ENCODE measurements at regions not wholly inside any gene's neighbourhood (a gene's known extent, or its start where the extent isn't known, plus 50 kb on each side); places are given as distances from the start of the nearest gene placed in this dataset.

DNA sequence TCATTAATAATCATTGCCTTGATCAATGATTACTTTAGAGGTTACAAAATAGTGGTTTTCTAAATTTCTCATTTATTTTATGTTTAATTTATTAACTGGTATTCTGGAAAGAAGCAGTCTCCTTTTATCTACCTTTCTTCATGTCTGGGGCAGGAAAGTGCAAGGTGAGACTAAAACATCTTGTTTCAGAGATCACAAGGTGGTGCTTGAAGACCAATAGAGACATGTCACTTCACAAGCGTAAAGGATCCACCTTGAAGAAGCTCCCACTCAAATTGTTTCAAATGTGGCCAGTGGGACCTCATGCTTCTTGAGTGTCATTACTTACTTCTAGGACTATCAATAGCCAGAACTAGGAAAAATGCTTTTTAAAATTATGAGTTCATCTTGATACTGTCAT, 1568.7 kb downstream of the RPA4 start:
- Mint-ChIP-seq H3K27ac (ENCODE audit: unreplicated experiment) (no peak overlapping the region), H3K9me3 (ENCODE audit: unreplicated experiment) (no peaks in the 10 kb centered on the region), H3K4me1 (ENCODE audit: low read depth, unreplicated experiment) (no peaks in the 10 kb centered on the region), H3K4me3 (ENCODE audit: unreplicated experiment) (no peak overlapping the region), H3K36me3 (ENCODE audit: unreplicated experiment) (no peaks in the 10 kb centered on the region), H3K27me3 (ENCODE audit: unreplicated experiment) (no peaks in the 10 kb centered on the region)
- TF ChIP-seq, protein P1, sequence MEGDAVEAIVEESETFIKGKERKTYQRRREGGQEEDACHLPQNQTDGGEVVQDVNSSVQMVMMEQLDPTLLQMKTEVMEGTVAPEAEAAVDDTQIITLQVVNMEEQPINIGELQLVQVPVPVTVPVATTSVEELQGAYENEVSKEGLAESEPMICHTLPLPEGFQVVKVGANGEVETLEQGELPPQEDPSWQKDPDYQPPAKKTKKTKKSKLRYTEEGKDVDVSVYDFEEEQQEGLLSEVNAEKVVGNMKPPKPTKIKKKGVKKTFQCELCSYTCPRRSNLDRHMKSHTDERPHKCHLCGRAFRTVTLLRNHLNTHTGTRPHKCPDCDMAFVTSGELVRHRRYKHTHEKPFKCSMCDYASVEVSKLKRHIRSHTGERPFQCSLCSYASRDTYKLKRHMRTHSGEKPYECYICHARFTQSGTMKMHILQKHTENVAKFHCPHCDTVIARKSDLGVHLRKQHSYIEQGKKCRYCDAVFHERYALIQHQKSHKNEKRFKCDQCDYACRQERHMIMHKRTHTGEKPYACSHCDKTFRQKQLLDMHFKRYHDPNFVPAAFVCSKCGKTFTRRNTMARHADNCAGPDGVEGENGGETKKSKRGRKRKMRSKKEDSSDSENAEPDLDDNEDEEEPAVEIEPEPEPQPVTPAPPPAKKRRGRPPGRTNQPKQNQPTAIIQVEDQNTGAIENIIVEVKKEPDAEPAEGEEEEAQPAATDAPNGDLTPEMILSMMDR (IDR thresholded peaks at IDR 0.05; ENCODE audit: partially characterized antibody, unreplicated experiment): no peak
- DNase-seq: no peak

DNA sequence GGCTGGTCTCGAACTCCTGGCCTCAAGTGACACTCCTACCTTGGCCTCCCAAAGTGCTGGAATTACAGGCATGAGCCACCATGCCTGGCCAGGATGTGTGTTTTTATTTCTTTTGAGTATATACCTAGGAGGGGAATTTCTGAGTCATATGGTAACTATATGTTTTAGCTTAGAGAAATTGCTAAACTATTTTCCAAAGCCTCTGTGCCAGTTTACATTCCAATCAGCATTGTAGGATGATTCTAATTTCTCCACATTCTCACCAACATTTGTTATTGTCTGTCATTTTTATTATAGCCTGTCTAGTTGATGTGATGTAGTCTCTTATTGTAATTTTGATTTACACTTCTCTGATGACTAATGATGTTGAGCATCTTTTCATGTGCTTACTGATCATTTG, 1576.0 kb downstream of the RPA4 start:
- H3K36me3 Mint-ChIP-seq (ENCODE audit: unreplicated experiment): no peaks in the 10 kb centered on the region
- no peak overlapping the region for H3K27ac Mint-ChIP-seq (ENCODE audit: unreplicated experiment)
- no peak for DNase-seq
- TF ChIP-seq, protein P1 (IDR thresholded peaks at IDR 0.05; ENCODE audit: partially characterized antibody, unreplicated experiment): no peak
- H3K27me3 Mint-ChIP-seq (ENCODE audit: unreplicated experiment): no peaks in the 10 kb centered on the region
- H3K4me3 Mint-ChIP-seq (ENCODE audit: unreplicated experiment): no peak overlapping the region
- H3K4me1 Mint-ChIP-seq (ENCODE audit: low read depth, unreplicated experiment): no peaks in the 10 kb centered on the region
- no peaks in the 10 kb centered on the region for H3K9me3 Mint-ChIP-seq (ENCODE audit: unreplicated experiment)

DNA sequence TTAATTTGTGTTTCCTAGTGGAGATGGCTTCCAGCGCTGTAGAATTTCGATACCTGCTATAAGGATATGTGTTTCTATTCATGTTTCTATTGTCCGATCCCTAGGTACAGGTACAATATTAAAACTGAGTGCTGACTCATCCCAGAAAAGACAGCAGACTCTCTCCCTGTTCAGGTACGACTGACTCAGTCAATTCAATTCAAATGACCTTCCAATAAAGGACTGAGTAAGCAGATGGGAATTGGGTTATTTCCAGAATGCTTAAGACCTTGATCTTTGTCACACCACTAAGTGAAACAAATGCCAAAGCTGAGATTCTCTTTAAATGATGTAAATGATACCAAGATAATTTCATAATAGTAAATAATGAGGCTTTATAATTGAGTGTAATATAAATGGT, 1596.9 kb downstream of the RPA4 start:
- H3K9me3 Mint-ChIP-seq (ENCODE audit: unreplicated experiment): no peaks in the 10 kb centered on the region

DNA sequence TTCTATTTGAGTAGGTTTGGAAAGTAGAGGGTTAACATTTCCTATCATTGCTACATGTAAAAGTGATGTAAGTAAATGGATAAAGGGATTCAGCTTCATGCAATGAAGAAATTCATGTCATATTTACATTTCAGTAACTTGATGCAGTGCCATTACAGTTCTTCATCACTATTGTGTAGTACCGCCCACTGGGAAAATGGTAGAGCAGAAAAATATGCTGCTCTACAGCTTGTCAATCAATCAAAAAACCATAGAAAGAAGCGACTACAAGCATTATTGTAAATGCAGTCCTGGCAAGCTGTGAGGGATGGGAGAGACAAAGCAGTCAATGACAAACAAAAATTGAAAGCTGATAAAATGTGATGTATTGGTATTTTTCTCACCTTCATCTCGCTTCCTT, 1597.9 kb downstream of the RPA4 start:
- no peaks in the 10 kb centered on the region for H3K36me3 Mint-ChIP-seq (ENCODE audit: unreplicated experiment)
- TF ChIP-seq, protein P1 (IDR thresholded peaks at IDR 0.05; ENCODE audit: partially characterized antibody, unreplicated experiment): no peak
- no peak overlapping the region for H3K4me3 Mint-ChIP-seq (ENCODE audit: unreplicated experiment)
- DNase-seq: no peak
- no peaks in the 10 kb centered on the region for H3K4me1 Mint-ChIP-seq (ENCODE audit: low read depth, unreplicated experiment)
- H3K27ac Mint-ChIP-seq (ENCODE audit: unreplicated experiment): no peak overlapping the region
- no peaks in the 10 kb centered on the region for H3K27me3 Mint-ChIP-seq (ENCODE audit: unreplicated experiment)
- no peaks in the 10 kb centered on the region for H3K9me3 Mint-ChIP-seq (ENCODE audit: unreplicated experiment)

More for the DNA sequence above, 1596.9 kb downstream of the RPA4 start:
- Mint-ChIP-seq H3K4me3 (ENCODE audit: unreplicated experiment) (no peak overlapping the region), H3K27ac (ENCODE audit: unreplicated experiment) (no peak overlapping the region), H3K4me1 (ENCODE audit: low read depth, unreplicated experiment) (no peaks in the 10 kb centered on the region), H3K27me3 (ENCODE audit: unreplicated experiment) (no peaks in the 10 kb centered on the region), H3K36me3 (ENCODE audit: unreplicated experiment) (no peaks in the 10 kb centered on the region)
- TF ChIP-seq, protein P1 (IDR thresholded peaks at IDR 0.05; ENCODE audit: partially characterized antibody, unreplicated experiment): no peak
- DNase-seq: no peak

DNA sequence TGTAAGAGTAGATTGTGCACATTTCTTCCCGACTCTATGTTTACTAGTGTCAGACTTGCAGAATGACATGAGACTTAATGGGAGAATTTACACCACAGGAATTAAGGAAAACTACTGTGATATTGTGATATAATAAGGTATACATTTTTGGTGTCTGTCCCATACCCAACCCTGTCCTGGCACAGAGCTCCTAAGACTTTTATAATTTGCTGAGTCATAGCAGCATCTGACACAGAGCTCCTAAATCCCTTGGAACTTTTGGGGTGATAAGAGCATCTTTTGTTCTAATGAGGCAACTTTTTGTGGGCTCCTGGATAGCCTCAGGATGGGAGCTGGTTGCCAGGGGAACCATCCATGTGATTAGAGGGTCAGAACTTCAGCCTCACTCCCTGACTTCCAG, 1607.0 kb downstream of the RPA4 start:
- H3K4me3 Mint-ChIP-seq (ENCODE audit: unreplicated experiment): no peak overlapping the region
- H3K27ac Mint-ChIP-seq (ENCODE audit: unreplicated experiment): no peak overlapping the region
- no peaks in the 10 kb centered on the region for H3K36me3 Mint-ChIP-seq (ENCODE audit: unreplicated experiment)
- DNase-seq: no peak
- no peaks in the 10 kb centered on the region for H3K4me1 Mint-ChIP-seq (ENCODE audit: low read depth, unreplicated experiment)
- TF ChIP-seq, protein P1 (IDR thresholded peaks at IDR 0.05; ENCODE audit: partially characterized antibody, unreplicated experiment): no peak
- H3K27me3 Mint-ChIP-seq (ENCODE audit: unreplicated experiment): no peaks in the 10 kb centered on the region
- no peaks in the 10 kb centered on the region for H3K9me3 Mint-ChIP-seq (ENCODE audit: unreplicated experiment)

Data from glutamatergic neuron (in vitro differentiated cells).